ENCODE measurements at regions not wholly inside any gene's neighbourhood (a gene's known extent, or its start where the extent isn't known, plus 50 kb on each side); places are given as distances from the start of the nearest gene placed in this dataset.

- no peak for ATAC-seq (replicated peaks in 1 of 2)
- H3K27me3 Mint-ChIP-seq (ENCODE audit: low read depth), result no peaks in the 10 kb centered on the region
- no peak overlapping the region for H3K27ac Mint-ChIP-seq
- no peaks in the 10 kb centered on the region for H3K4me1 Mint-ChIP-seq (ENCODE audit: low read depth)
- H3K4me3 Mint-ChIP-seq, result no peak overlapping the region
- no peaks in the 10 kb centered on the region for H3K9me3 Mint-ChIP-seq
- no peak for DNase-seq
- no peaks in the 10 kb centered on the region for H3K36me3 Mint-ChIP-seq (ENCODE audit: insufficient read depth in 2 of 2)
Measured at GRCh38 chr7:114126095-114126494, 207.3 kb upstream of the PPP1R3A start.

- H3K4me1 Mint-ChIP-seq (ENCODE audit: low read depth), result no peaks in the 10 kb centered on the region
- H3K4me3 Mint-ChIP-seq, result no peak overlapping the region
Measured at GRCh38 chr7:114112806-114113205, 194.0 kb upstream of the PPP1R3A start.

GRCh38 chr7:114110666-114111065 is 191.9 kb upstream of the PPP1R3A start:
- DNase-seq (no peak), ATAC-seq (replicated peaks in 1 of 2) (no peak)
- H3K27ac Mint-ChIP-seq, result no peak overlapping the region
- no peaks in the 10 kb centered on the region for H3K9me3 Mint-ChIP-seq
- no peaks in the 10 kb centered on the region for H3K4me1 Mint-ChIP-seq (ENCODE audit: low read depth)
- H3K27me3 Mint-ChIP-seq (ENCODE audit: low read depth), result no peaks in the 10 kb centered on the region
- no peak overlapping the region for H3K4me3 Mint-ChIP-seq
- no peaks in the 10 kb centered on the region for H3K36me3 Mint-ChIP-seq (ENCODE audit: insufficient read depth in 2 of 2)

More at GRCh38 chr7:114112806-114113205, 194.0 kb upstream of the PPP1R3A start:
- no peaks in the 10 kb centered on the region for H3K36me3 Mint-ChIP-seq (ENCODE audit: insufficient read depth in 2 of 2)
- no peak for DNase-seq
- H3K27me3 Mint-ChIP-seq (ENCODE audit: low read depth), result no peaks in the 10 kb centered on the region
- H3K9me3 Mint-ChIP-seq, result no peaks in the 10 kb centered on the region
- no peak for ATAC-seq (replicated peaks in 1 of 2)
- H3K27ac Mint-ChIP-seq, result no peak overlapping the region

- no peaks in the 10 kb centered on the region for H3K27me3 Mint-ChIP-seq (ENCODE audit: low read depth)
Measured at GRCh38 chr7:114109721-114110120, 190.9 kb upstream of the PPP1R3A start.

GRCh38 chr7:114109304-114109703 is 190.5 kb upstream of the PPP1R3A start:
- no peak overlapping the region for H3K27ac Mint-ChIP-seq
- DNase-seq, result no peak
- H3K4me3 Mint-ChIP-seq, result no peak overlapping the region
- no peak for ATAC-seq (replicated peaks in 1 of 2)
- no peaks in the 10 kb centered on the region for H3K36me3 Mint-ChIP-seq (ENCODE audit: insufficient read depth in 2 of 2)
- no peaks in the 10 kb centered on the region for H3K9me3 Mint-ChIP-seq
- H3K27me3 Mint-ChIP-seq (ENCODE audit: low read depth), result no peaks in the 10 kb centered on the region
- no peaks in the 10 kb centered on the region for H3K4me1 Mint-ChIP-seq (ENCODE audit: low read depth)

More at GRCh38 chr7:114109721-114110120, 190.9 kb upstream of the PPP1R3A start:
- Mint-ChIP-seq H3K27ac (no peak overlapping the region), H3K4me3 (no peak overlapping the region), H3K36me3 (ENCODE audit: insufficient read depth in 2 of 2) (no peaks in the 10 kb centered on the region), H3K9me3 (no peaks in the 10 kb centered on the region), H3K4me1 (ENCODE audit: low read depth) (no peaks in the 10 kb centered on the region)
- no peak for DNase-seq
- no peak for ATAC-seq (replicated peaks in 1 of 2)

GRCh38 chr7:114108510-114108909 is 189.7 kb upstream of the PPP1R3A start:
- ATAC-seq (replicated peaks in 1 of 2) (no peak), DNase-seq (no peak)
- no peak overlapping the region for H3K27ac Mint-ChIP-seq
- no peaks in the 10 kb centered on the region for H3K4me1 Mint-ChIP-seq (ENCODE audit: low read depth)
- no peaks in the 10 kb centered on the region for H3K9me3 Mint-ChIP-seq
- no peaks in the 10 kb centered on the region for H3K27me3 Mint-ChIP-seq (ENCODE audit: low read depth)
- no peaks in the 10 kb centered on the region for H3K36me3 Mint-ChIP-seq (ENCODE audit: insufficient read depth in 2 of 2)
- H3K4me3 Mint-ChIP-seq, result no peak overlapping the region

GRCh38 chr7:114107522-114107921 is 188.7 kb upstream of the PPP1R3A start:
- Mint-ChIP-seq H3K27me3 (ENCODE audit: low read depth) (no peaks in the 10 kb centered on the region), H3K4me1 (ENCODE audit: low read depth) (no peaks in the 10 kb centered on the region), H3K27ac (no peak overlapping the region), H3K36me3 (ENCODE audit: insufficient read depth in 2 of 2) (no peaks in the 10 kb centered on the region), H3K4me3 (no peak overlapping the region), H3K9me3 (no peaks in the 10 kb centered on the region)
- ATAC-seq (replicated peaks in 1 of 2) (no peak), DNase-seq (no peak)

GRCh38 chr7:114104035-114104434 is 185.2 kb upstream of the PPP1R3A start:
- H3K9me3 Mint-ChIP-seq, result no peaks in the 10 kb centered on the region
- no peaks in the 10 kb centered on the region for H3K36me3 Mint-ChIP-seq (ENCODE audit: insufficient read depth in 2 of 2)
- H3K4me1 Mint-ChIP-seq (ENCODE audit: low read depth), result no peaks in the 10 kb centered on the region
- ATAC-seq (replicated peaks in 1 of 2) (no peak), DNase-seq (no peak)
- no peak overlapping the region for H3K4me3 Mint-ChIP-seq
- no peaks in the 10 kb centered on the region for H3K27me3 Mint-ChIP-seq (ENCODE audit: low read depth)
- H3K27ac Mint-ChIP-seq, result no peak overlapping the region

GRCh38 chr7:114102996-114103395 is 184.2 kb upstream of the PPP1R3A start:
- no peak overlapping the region for H3K27ac Mint-ChIP-seq
- H3K9me3 Mint-ChIP-seq, result no peaks in the 10 kb centered on the region
- no peak overlapping the region for H3K4me3 Mint-ChIP-seq
- no peaks in the 10 kb centered on the region for H3K27me3 Mint-ChIP-seq (ENCODE audit: low read depth)
- H3K4me1 Mint-ChIP-seq (ENCODE audit: low read depth), result no peaks in the 10 kb centered on the region
- ATAC-seq (replicated peaks in 1 of 2) (no peak), DNase-seq (no peak)
- no peaks in the 10 kb centered on the region for H3K36me3 Mint-ChIP-seq (ENCODE audit: insufficient read depth in 2 of 2)

GRCh38 chr7:114102131-114102530 is 183.3 kb upstream of the PPP1R3A start:
- Mint-ChIP-seq H3K27me3 (ENCODE audit: low read depth) (peaks cover 8% of the 10 kb centered on the region), H3K27ac (no peak overlapping the region), H3K36me3 (ENCODE audit: insufficient read depth in 2 of 2) (peaks cover 0 to 2% of the 10 kb centered on the region in 2 donors), H3K9me3 (no peaks in the 10 kb centered on the region), H3K4me3 (no peak overlapping the region), H3K4me1 (ENCODE audit: low read depth) (no peaks in the 10 kb centered on the region)
- no peak for DNase-seq
- no peak for ATAC-seq (replicated peaks in 1 of 2)

GRCh38 chr7:114100810-114101209 is 182.0 kb upstream of the PPP1R3A start:
- no peaks in the 10 kb centered on the region for H3K4me1 Mint-ChIP-seq (ENCODE audit: low read depth)
- peaks cover 0 to 2% of the 10 kb centered on the region in 2 donors for H3K36me3 Mint-ChIP-seq (ENCODE audit: insufficient read depth in 2 of 2)
- no peak overlapping the region for H3K27ac Mint-ChIP-seq
- ATAC-seq (replicated peaks in 1 of 2) (no peak), DNase-seq (no peak)
- H3K27me3 Mint-ChIP-seq (ENCODE audit: low read depth), result peaks cover 9% of the 10 kb centered on the region
- H3K9me3 Mint-ChIP-seq, result no peaks in the 10 kb centered on the region
- no peak overlapping the region for H3K4me3 Mint-ChIP-seq

- peaks cover 0 to 2% of the 10 kb centered on the region in 2 donors for H3K36me3 Mint-ChIP-seq (ENCODE audit: insufficient read depth in 2 of 2)
- no peak overlapping the region for H3K4me3 Mint-ChIP-seq
- no peak for ATAC-seq (replicated peaks in 1 of 2)
- no peak overlapping the region for H3K27ac Mint-ChIP-seq
- H3K9me3 Mint-ChIP-seq, result no peaks in the 10 kb centered on the region
- H3K4me1 Mint-ChIP-seq (ENCODE audit: low read depth), result no peaks in the 10 kb centered on the region
- no peak for DNase-seq
- H3K27me3 Mint-ChIP-seq (ENCODE audit: low read depth), result peaks cover 17% of the 10 kb centered on the region
Measured at GRCh38 chr7:114099337-114099736, 180.5 kb upstream of the PPP1R3A start.

- no peaks in the 10 kb centered on the region for H3K9me3 Mint-ChIP-seq
- H3K4me3 Mint-ChIP-seq, result no peak overlapping the region
- ATAC-seq (replicated peaks in 1 of 2) (no peak), DNase-seq (no peak)
- H3K27me3 Mint-ChIP-seq (ENCODE audit: low read depth), result peaks cover 34% of the 10 kb centered on the region
- peaks cover 0 to 2% of the 10 kb centered on the region in 2 donors for H3K36me3 Mint-ChIP-seq (ENCODE audit: insufficient read depth in 2 of 2)
- no peak overlapping the region for H3K27ac Mint-ChIP-seq
- H3K4me1 Mint-ChIP-seq (ENCODE audit: low read depth), result no peaks in the 10 kb centered on the region
Measured at GRCh38 chr7:114095885-114096284, 177.1 kb upstream of the PPP1R3A start.

- Mint-ChIP-seq H3K27me3 (ENCODE audit: low read depth) (peaks cover 64% of the 10 kb centered on the region), H3K4me3 (no peak overlapping the region), H3K9me3 (no peaks in the 10 kb centered on the region), H3K36me3 (ENCODE audit: insufficient read depth in 2 of 2) (peaks cover 0 to 4% of the 10 kb centered on the region in 2 donors), H3K27ac (no peak overlapping the region), H3K4me1 (ENCODE audit: low read depth) (peaks cover 33% of the 10 kb centered on the region)
- ATAC-seq (replicated peaks in 1 of 2) (no peak), DNase-seq (no peak)
Measured at GRCh38 chr7:114088470-114088940, 169.7 kb upstream of the PPP1R3A start.
